ENCODE measurements at regions not wholly inside any gene's neighbourhood (a gene's known extent, or its start where the extent isn't known, plus 50 kb on each side); places are given as distances from the start of the nearest gene placed in this dataset.

DNA sequence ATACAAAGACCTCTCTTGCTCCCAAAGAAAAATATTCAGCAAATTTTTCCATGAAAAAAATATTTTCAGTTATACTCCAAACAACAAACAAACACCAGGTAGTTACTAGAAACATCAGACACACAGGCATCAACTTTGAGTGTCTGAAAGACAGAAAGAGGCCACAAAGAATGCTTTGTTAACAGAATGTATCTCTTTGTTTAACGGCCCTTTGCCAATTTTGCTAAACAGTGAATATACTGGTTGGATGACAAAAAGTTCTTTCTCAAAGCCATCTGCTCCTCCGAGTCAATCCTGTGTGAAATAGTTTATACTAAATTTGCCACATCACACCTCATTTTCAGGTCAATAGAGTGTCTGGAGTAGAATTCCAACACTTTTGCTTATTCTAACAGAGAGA is 216.7 kb upstream of the PHF14 start:
- H3K4me1 ChIP-seq (ENCODE audit: insufficient read depth, low read length, severe bottlenecking) = no peaks in the 10 kb centered on the region
- H3K9ac ChIP-seq (ENCODE audit: low read length) = no peak overlapping the region
- no peak overlapping the region for H3K4me3 ChIP-seq (ENCODE audit: low read depth, low read length, poor library complexity, severe bottlenecking)
- TF ChIP-seq EZH2 (IDR thresholded peaks at IDR 0.05; ENCODE audit: borderline replicate concordance, low read length) = no peak
- TF ChIP-seq, protein P1, sequence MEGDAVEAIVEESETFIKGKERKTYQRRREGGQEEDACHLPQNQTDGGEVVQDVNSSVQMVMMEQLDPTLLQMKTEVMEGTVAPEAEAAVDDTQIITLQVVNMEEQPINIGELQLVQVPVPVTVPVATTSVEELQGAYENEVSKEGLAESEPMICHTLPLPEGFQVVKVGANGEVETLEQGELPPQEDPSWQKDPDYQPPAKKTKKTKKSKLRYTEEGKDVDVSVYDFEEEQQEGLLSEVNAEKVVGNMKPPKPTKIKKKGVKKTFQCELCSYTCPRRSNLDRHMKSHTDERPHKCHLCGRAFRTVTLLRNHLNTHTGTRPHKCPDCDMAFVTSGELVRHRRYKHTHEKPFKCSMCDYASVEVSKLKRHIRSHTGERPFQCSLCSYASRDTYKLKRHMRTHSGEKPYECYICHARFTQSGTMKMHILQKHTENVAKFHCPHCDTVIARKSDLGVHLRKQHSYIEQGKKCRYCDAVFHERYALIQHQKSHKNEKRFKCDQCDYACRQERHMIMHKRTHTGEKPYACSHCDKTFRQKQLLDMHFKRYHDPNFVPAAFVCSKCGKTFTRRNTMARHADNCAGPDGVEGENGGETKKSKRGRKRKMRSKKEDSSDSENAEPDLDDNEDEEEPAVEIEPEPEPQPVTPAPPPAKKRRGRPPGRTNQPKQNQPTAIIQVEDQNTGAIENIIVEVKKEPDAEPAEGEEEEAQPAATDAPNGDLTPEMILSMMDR (IDR thresholded peaks at IDR 0.05; ENCODE audit: low read length) = no peak
- no peaks in the 10 kb centered on the region for H3K36me3 ChIP-seq (ENCODE audit: insufficient read depth, low read length)
- H3K79me2 ChIP-seq (ENCODE audit: insufficient read depth, low read length) = no peaks in the 10 kb centered on the region
- no peaks in the 10 kb centered on the region for H3K9me2 ChIP-seq (ENCODE audit: low read depth, low read length)
- no peaks in the 10 kb centered on the region for H3F3A ChIP-seq (ENCODE audit: insufficient read depth, low read length)
- H3K9me3 ChIP-seq (ENCODE audit: low read length) = peaks cover 3% of the 10 kb centered on the region; the same call in 1 of the 2 replicates
- H4K20me1 ChIP-seq (ENCODE audit: insufficient read depth, low read length) = no peaks in the 10 kb centered on the region
- H3K4me2 ChIP-seq (ENCODE audit: low read length) = no peak overlapping the region
- H3K27me3 ChIP-seq (ENCODE audit: insufficient read depth, low read length) = no peaks in the 10 kb centered on the region
- H3K27ac ChIP-seq (ENCODE audit: low read depth, low read length, poor library complexity, severe bottlenecking) = no peak overlapping the region
- H2AFZ ChIP-seq (ENCODE audit: low read length) = no peak overlapping the region

DNA sequence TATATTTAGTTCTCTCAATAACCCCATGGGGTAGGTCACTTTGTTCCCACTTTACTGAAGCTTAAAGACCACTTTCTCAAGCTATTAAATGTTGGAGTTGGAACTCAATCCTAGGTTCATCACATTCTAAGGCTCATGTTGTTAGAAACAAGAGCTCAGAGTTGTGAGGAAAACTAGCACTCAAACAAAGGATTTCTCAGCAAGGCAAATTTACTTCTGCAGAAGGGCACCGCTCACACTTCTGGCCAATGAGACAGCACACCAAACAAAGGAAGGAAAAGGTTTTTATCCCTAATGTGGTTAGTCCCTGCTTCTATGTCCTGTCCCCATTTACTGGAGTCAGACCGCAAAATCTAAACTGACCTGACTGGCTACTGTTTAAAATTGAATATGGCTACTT is 214.6 kb upstream of the PHF14 start:
- Histone ChIP-seq H3F3A (ENCODE audit: insufficient read depth, low read length) (no peaks in the 10 kb centered on the region), H3K27me3 (ENCODE audit: insufficient read depth, low read length) (no peaks in the 10 kb centered on the region), H3K9me3 (ENCODE audit: low read length) (peaks cover 3% of the 10 kb centered on the region; the same call in 1 of the 2 replicates), H3K9ac (ENCODE audit: low read length) (no peak overlapping the region), H3K4me2 (ENCODE audit: low read length) (no peak overlapping the region), H2AFZ (ENCODE audit: low read length) (no peak overlapping the region), H3K4me3 (ENCODE audit: low read depth, low read length, poor library complexity, severe bottlenecking) (no peak overlapping the region), H3K27ac (ENCODE audit: low read depth, low read length, poor library complexity, severe bottlenecking) (no peak overlapping the region), H4K20me1 (ENCODE audit: insufficient read depth, low read length) (no peaks in the 10 kb centered on the region), H3K4me1 (ENCODE audit: insufficient read depth, low read length, severe bottlenecking) (no peaks in the 10 kb centered on the region), H3K36me3 (ENCODE audit: insufficient read depth, low read length) (no peaks in the 10 kb centered on the region), H3K9me2 (ENCODE audit: low read depth, low read length) (no peaks in the 10 kb centered on the region), H3K79me2 (ENCODE audit: insufficient read depth, low read length) (no peaks in the 10 kb centered on the region)
- TF ChIP-seq, protein P1 (IDR thresholded peaks at IDR 0.05; ENCODE audit: low read length) = no peak
- TF ChIP-seq EZH2 (IDR thresholded peaks at IDR 0.05; ENCODE audit: borderline replicate concordance, low read length) = no peak

DNA sequence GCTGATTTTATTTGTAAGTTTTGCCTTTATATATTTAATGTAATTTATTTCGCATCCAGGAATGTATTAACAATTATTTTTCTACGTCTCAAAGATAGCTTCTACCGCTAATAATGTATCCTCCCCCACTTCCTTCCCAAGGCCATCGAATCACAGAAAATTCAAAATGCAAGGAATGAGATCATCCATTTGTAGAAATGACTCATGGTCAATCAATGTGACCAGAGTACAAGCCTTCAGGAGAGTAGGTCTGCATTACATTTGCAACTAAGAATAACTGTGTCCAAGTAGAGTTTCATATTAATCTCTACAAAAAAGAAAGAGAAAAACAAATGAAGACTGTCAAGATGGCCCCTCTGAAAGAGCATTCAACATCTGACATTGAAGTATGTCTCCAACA is 205.9 kb upstream of the PHF14 start:
- Histone ChIP-seq H3K79me2 (ENCODE audit: insufficient read depth, low read length) (no peaks in the 10 kb centered on the region), H3K9me2 (ENCODE audit: low read depth, low read length) (no peaks in the 10 kb centered on the region), H3F3A (ENCODE audit: insufficient read depth, low read length) (no peaks in the 10 kb centered on the region), H2AFZ (ENCODE audit: low read length) (no peak overlapping the region), H3K27ac (ENCODE audit: low read depth, low read length, poor library complexity, severe bottlenecking) (no peak overlapping the region), H3K9ac (ENCODE audit: low read length) (no peak overlapping the region), H3K4me3 (ENCODE audit: low read depth, low read length, poor library complexity, severe bottlenecking) (no peak overlapping the region), H3K4me2 (ENCODE audit: low read length) (no peak overlapping the region), H3K4me1 (ENCODE audit: insufficient read depth, low read length, severe bottlenecking) (no peaks in the 10 kb centered on the region), H3K36me3 (ENCODE audit: insufficient read depth, low read length) (no peaks in the 10 kb centered on the region), H3K9me3 (ENCODE audit: low read length) (no peaks in the 10 kb centered on the region), H3K27me3 (ENCODE audit: insufficient read depth, low read length) (no peaks in the 10 kb centered on the region), H4K20me1 (ENCODE audit: insufficient read depth, low read length) (no peaks in the 10 kb centered on the region)
- no peak for TF ChIP-seq EZH2 (IDR thresholded peaks at IDR 0.05; ENCODE audit: borderline replicate concordance, low read length)
- TF ChIP-seq, protein P1 (IDR thresholded peaks at IDR 0.05; ENCODE audit: low read length) = no peak

Measured in OCI-LY1 (cell line).